Ovary (tissue), 3 donors: ENCODE measurements at regions not wholly inside any gene's neighbourhood (a gene's known extent, or its start where the extent isn't known, plus 50 kb on each side); places are given as distances from the start of the nearest gene placed in this dataset.

Experiments used
- CTCF ChIP-seq, 3 donors: fragments of 450-650 bp in 2 of 3; fragments of 200-600 bp in 1 of 3; IDR thresholded peaks; one replicate each; pipeline versions ENCODE4 v1.5.1 to v1.8.0; 2016 to 2022; ENCODE audit warnings: antibody characterized with exemption in 3 of 3, mild to moderate bottlenecking in 1 of 3
- EP300 ChIP-seq: sonication (generic); formaldehyde crosslinking; IDR thresholded peaks from one replicate; pipeline ENCODE4 v1.6.1; 2017; ENCODE audit warnings: antibody characterized with exemption
- POLR2A ChIP-seq: fragments of 450-650 bp; IDR thresholded peaks from one replicate; pipeline ENCODE4 v1.6.1; 2017; ENCODE audit warnings: antibody characterized with exemption, mild to moderate bottlenecking, moderate library complexity
- donor health status: DM: no; HTN: no; CAD: no.

GRCh38 chr18:6557057-6557769 is 142.5 kb upstream of the L3MBTL4 start:
- TF ChIP-seq POLR2A (no peak), CTCF (IDR thresholded peaks at IDR 0.05) (no peak), EP300 (no peak)
